DOHH2 (cell line): ENCODE measurements at regions not wholly inside any gene's neighbourhood (a gene's known extent, or its start where the extent isn't known, plus 50 kb on each side); places are given as distances from the start of the nearest gene placed in this dataset.

Experiments
- CTCF ChIP-seq: fragments of 200-600 bp; sonication (generic); IDR thresholded peaks from one replicate; pipeline ENCODE4 v1.5.1; 2014; ENCODE audit warnings: antibody characterized with exemption, mild to moderate bottlenecking, low read depth, low read length; ENCODE audit not compliant: poor library complexity, severe bottlenecking
- EZH2phosphoT487 ChIP-seq: fragments of 200-600 bp; sonication (generic); IDR thresholded peaks from 2 replicates; pipeline ENCODE4 v1.6.1; 2017; ENCODE audit warnings: borderline replicate concordance, mild to moderate bottlenecking, antibody characterized with exemption, low read length, moderate library complexity, mixed read lengths

DNA sequence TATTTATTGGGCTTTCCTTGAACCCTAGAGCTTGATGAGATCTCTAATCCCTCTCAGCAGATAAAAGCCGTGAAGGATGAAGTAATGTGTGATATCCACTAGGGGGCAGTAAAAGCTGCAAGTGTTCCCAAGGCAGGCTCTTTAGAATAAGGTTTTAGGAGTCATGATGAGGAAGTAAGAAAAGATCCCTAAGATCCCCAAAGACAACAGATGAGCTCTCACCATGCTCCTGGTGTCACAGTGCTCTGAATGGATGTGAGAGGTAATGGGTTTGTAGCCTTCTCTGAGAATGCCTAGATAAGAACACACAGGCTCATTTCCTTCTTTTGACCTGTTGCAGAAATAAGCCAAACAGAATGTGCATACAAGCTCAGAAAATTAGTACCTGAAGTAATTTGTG lies 70.4 kb upstream of the ITPRID1 start:
- TF ChIP-seq CTCF: peak; percentile 91
- TF ChIP-seq EZH2phosphoT487: no peak
